Kasumi-1 (cell line): ENCODE measurements at regions not wholly inside any gene's neighbourhood (a gene's known extent, or its start where the extent isn't known, plus 50 kb on each side); places are given as distances from the start of the nearest gene placed in this dataset.

Experiments
- DNase-seq, 2 experiments: peaks; one replicate each; lab custom pipeline; 2025; lab: John Stamatoyannopoulos, UW

- DNase-seq = no peak
These were observed 102.7 kb upstream of the CD180 start for GRCh38 chr5:67299231-67299735.

GRCh38 chr5:67297802-67298532 lies 101.4 kb upstream of the CD180 start:
- no peak for DNase-seq

GRCh38 chr5:67297376-67297775 lies 100.8 kb upstream of the CD180 start:
- DNase-seq = no peak

GRCh38 chr5:67294266-67294938 lies 97.8 kb upstream of the CD180 start:
- DNase-seq = no peak

- no peak for DNase-seq
These were observed 96.6 kb upstream of the CD180 start for GRCh38 chr5:67293226-67293625.

GRCh38 chr5:67292201-67292940 lies 95.8 kb upstream of the CD180 start:
- DNase-seq = no peak

GRCh38 chr5:67291671-67292070 lies 95.1 kb upstream of the CD180 start:
- no peak for DNase-seq

- DNase-seq = no peak
These were observed 94.5 kb upstream of the CD180 start for GRCh38 chr5:67291066-67291465.

- DNase-seq = no peak
These were observed 94.1 kb upstream of the CD180 start for GRCh38 chr5:67290655-67291054.

- DNase-seq = no peak
These were observed 93.3 kb upstream of the CD180 start for GRCh38 chr5:67289763-67290521.

GRCh38 chr5:67287510-67288268 lies 91.1 kb upstream of the CD180 start:
- no peak for DNase-seq

GRCh38 chr5:67286006-67286405 lies 89.4 kb upstream of the CD180 start:
- DNase-seq = no peak

GRCh38 chr5:67283988-67284487 lies 87.4 kb upstream of the CD180 start:
- no peak for DNase-seq

GRCh38 chr5:67283275-67283987 lies 86.8 kb upstream of the CD180 start:
- DNase-seq = no peak

- no peak for DNase-seq
These were observed 85.3 kb upstream of the CD180 start for GRCh38 chr5:67281874-67282273.

GRCh38 chr5:67273689-67274356 lies 77.2 kb upstream of the CD180 start:
- no peak for DNase-seq

GRCh38 chr5:67272453-67273130 lies 76.0 kb upstream of the CD180 start:
- no peak for DNase-seq

- no peak for DNase-seq
These were observed 71.8 kb upstream of the CD180 start for GRCh38 chr5:67268231-67269021.
